OCI-LY1 (cell line): ENCODE measurements at regions not wholly inside any gene's neighbourhood (a gene's known extent, or its start where the extent isn't known, plus 50 kb on each side); places are given as distances from the start of the nearest gene placed in this dataset.

Experiments used
- EZH2 ChIP-seq: fragments of 200-600 bp; sonication (generic), shearing (Covaris generic); IDR thresholded peaks from 2 replicates; pipeline ENCODE4 v1.8.0; 2017; ENCODE audit warnings: borderline replicate concordance, mixed run types, mild to moderate bottlenecking, antibody characterized with exemption, low read length, moderate library complexity, mixed read lengths
- TF ChIP-seq, protein P1 (sequence below): fragments of 200-600 bp; sonication (generic), shearing (Covaris generic); IDR thresholded peaks from 2 replicates; pipeline ENCODE4 v1.5.1; 2017; ENCODE audit warnings: mild to moderate bottlenecking, antibody characterized with exemption, low read length, moderate library complexity, mixed read lengths

DNA sequence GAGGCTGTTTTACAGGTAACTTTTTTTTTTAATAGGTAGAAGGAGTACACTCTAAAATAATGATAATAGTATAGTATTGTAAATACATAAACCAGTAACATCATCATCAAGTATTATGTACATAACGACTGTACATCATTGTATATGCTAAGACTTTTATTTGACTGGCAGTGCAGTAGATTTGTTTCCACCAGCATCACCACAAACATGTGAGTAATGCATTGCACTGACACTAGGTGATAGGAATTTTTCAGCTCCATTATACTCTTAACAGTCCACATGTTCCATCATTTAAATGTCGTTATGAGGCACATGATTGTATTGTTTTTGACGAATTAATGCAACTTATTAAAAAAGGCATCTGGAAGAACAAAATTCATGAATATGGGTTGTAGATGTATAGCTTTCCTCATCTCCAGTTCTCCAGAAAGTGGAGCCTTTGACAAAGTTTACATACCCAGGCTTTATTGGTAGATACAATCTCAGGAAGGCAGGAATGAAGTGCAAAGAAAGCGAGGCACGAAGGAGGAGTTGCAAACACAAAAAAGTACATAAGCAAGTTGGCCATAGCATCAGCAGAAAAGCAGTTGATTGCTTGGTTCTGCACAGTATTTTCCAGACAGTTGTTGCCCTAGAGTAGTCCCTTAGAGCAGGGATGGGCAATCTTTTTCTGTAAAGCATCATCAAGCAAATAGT, 336.9 kb upstream of the NR3C2 start:
- TF ChIP-seq, protein P1, sequence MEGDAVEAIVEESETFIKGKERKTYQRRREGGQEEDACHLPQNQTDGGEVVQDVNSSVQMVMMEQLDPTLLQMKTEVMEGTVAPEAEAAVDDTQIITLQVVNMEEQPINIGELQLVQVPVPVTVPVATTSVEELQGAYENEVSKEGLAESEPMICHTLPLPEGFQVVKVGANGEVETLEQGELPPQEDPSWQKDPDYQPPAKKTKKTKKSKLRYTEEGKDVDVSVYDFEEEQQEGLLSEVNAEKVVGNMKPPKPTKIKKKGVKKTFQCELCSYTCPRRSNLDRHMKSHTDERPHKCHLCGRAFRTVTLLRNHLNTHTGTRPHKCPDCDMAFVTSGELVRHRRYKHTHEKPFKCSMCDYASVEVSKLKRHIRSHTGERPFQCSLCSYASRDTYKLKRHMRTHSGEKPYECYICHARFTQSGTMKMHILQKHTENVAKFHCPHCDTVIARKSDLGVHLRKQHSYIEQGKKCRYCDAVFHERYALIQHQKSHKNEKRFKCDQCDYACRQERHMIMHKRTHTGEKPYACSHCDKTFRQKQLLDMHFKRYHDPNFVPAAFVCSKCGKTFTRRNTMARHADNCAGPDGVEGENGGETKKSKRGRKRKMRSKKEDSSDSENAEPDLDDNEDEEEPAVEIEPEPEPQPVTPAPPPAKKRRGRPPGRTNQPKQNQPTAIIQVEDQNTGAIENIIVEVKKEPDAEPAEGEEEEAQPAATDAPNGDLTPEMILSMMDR = no peak
- TF ChIP-seq EZH2 = no peak
